GM12878 (cell line): ENCODE measurements at regions not wholly inside any gene's neighbourhood (a gene's known extent, or its start where the extent isn't known, plus 50 kb on each side); places are given as distances from the start of the nearest gene placed in this dataset.

Experiments
- ATAC-seq: fragments of 200-7000 bp; cut with Tn5 transposase; 3 replicates; pipeline ENCODE4 v1.9.1; 2020; ENCODE audit warnings: mild to moderate bottlenecking, moderate library complexity
- BruUV-seq: library from RNA; stranded (reverse); fragments of 400-500 nt; replicated peaks from 2 replicates; lab custom pipeline; 2021; lab: Mats Ljungman, UMichigan
- CTCF ChIA-PET: fragments of 300-600 bp; sonication (Branson Sonifier 250); formaldehyde crosslinking; extraction: SDS; loops from one replicate; lab custom pipeline; 2021; ENCODE audit warnings: inconsistent platforms; lab: Yijun Ruan, JAX
- POLR2A ChIA-PET: fragments of 350-600 bp; formaldehyde crosslinking; extraction: SDS; loops from one replicate; lab custom pipeline; 2021; ENCODE audit warnings: inconsistent platforms; lab: Charles Lee
- RAD21 ChIA-PET: fragments of 300-600 bp; sonication (Branson Sonifier 250); formaldehyde crosslinking; loops from one replicate; lab custom pipeline; 2023; ENCODE audit warnings: antibody characterized with exemption; ENCODE audit not compliant: unreplicated experiment; lab: Charles Lee
- SMC1A ChIA-PET: fragments of 300-600 bp; sonication (Branson Sonifier 250); formaldehyde crosslinking; loops from one replicate; lab custom pipeline; 2023; ENCODE audit not compliant: unreplicated experiment, uncharacterized antibody; lab: Charles Lee
- DNase-seq: peaks from one replicate; pipeline ENCODE4 v3.0.0-alpha.2; 2011; ENCODE audit warnings: low read depth, low spot score
- FAIRE-seq: peaks from 3 replicates; lab custom pipeline; 2011; peaks lifted over from hg19 to GRCh38; lab: Jason Lieb, UNC
- H2AFZ ChIP-seq: 2 replicates; pipeline ENCODE4 v1.6.0; 2011; ENCODE audit warnings: low read depth, low read length, control low read depth; ENCODE audit not compliant: control insufficient read depth
- H3K27ac ChIP-seq: 2 replicates; pipeline ENCODE4 v1.5.1; 2011; ENCODE audit warnings: control low read depth; ENCODE audit not compliant: control insufficient read depth, insufficient read depth
- H3K27me3 ChIP-seq, 2 experiments: replicated peaks in 1 of 2; 2 replicates each; pipeline versions ENCODE4 v1.6.0 to v1.6.1; 2011; ENCODE audit warnings: low read length in 1 of 2; ENCODE audit not compliant: control insufficient read depth in 2 of 2, insufficient read depth in 2 of 2
- H3K36me3 ChIP-seq, 2 experiments: 2 replicates each; pipeline ENCODE4 v1.5.1; 2011; ENCODE audit warnings: low read length in 1 of 2; ENCODE audit not compliant: control insufficient read depth in 2 of 2, insufficient read depth in 2 of 2
- H3K4me1 ChIP-seq: 2 replicates; pipeline ENCODE4 v1.6.1; 2011; ENCODE audit warnings: mild to moderate bottlenecking, low read length, moderate library complexity, mixed read lengths; ENCODE audit not compliant: control insufficient read depth, insufficient read depth
- H3K4me2 ChIP-seq: 2 replicates; pipeline ENCODE4 v1.6.0; 2011; ENCODE audit warnings: control low read depth; ENCODE audit not compliant: control insufficient read depth, insufficient read depth
- H3K4me3 ChIP-seq: fragments of 200-600 bp; sonication (generic); 2 replicates; pipeline ENCODE4 v1.5.1; 2016
- H3K79me2 ChIP-seq: 2 replicates; pipeline ENCODE4 v1.6.0; 2011; ENCODE audit warnings: low read length; ENCODE audit not compliant: control insufficient read depth, insufficient read depth
- H3K9ac ChIP-seq: 2 replicates; pipeline ENCODE4 v1.8.0; 2011; ENCODE audit warnings: low read length, control low read depth, mixed read lengths; ENCODE audit not compliant: control insufficient read depth, insufficient read depth
- H3K9me3 ChIP-seq: replicated peaks from 3 replicates; pipeline ENCODE4 v1.5.1; 2011; ENCODE audit warnings: mild to moderate bottlenecking, low read length; ENCODE audit not compliant: control insufficient read depth, insufficient read depth
- H4K20me1 ChIP-seq: 2 replicates; pipeline ENCODE4 v1.6.0; 2011; ENCODE audit not compliant: control insufficient read depth, insufficient read depth
- CEBPB ChIP-seq, 2 experiments: fragments of 150-350 bp in 1 of 2; IDR thresholded peaks; 2 replicates each; pipeline ENCODE4 v1.6.1; 2012 to 2014; ENCODE audit warnings: low read depth in 2 of 2, low read length in 2 of 2, borderline replicate concordance in 1 of 2, inconsistent platforms in 1 of 2
- CHD2 ChIP-seq: IDR thresholded peaks from 2 replicates; pipeline ENCODE4 v1.6.1; 2011; ENCODE audit warnings: low read depth, low read length, improper control_type of control experiment, borderline replicate concordance
- CREB1 ChIP-seq: IDR thresholded peaks from 2 replicates; pipeline ENCODE4 v1.6.1; 2012; ENCODE audit warnings: low read depth, mild to moderate bottlenecking, inconsistent platforms
- CREM ChIP-seq: IDR thresholded peaks from 2 replicates; pipeline ENCODE4 v1.6.1; 2014; ENCODE audit warnings: antibody characterized with exemption, low read depth
- GABPA ChIP-seq: IDR thresholded peaks from 2 replicates; pipeline ENCODE4 v1.6.1; 2014; ENCODE audit warnings: antibody characterized with exemption, low read depth, mild to moderate bottlenecking, inconsistent platforms
- MAX ChIP-seq: IDR thresholded peaks from 2 replicates; pipeline ENCODE4 v1.6.1; 2012; ENCODE audit warnings: low read depth, low read length, improper control_type of control experiment
- NFXL1 ChIP-seq: fragments of 450-650 bp; IDR thresholded peaks from 2 replicates; pipeline ENCODE4 v1.6.1; 2017; ENCODE audit warnings: antibody characterized with exemption, mild to moderate bottlenecking, borderline replicate concordance
- RUNX3 ChIP-seq: IDR thresholded peaks from 2 replicates; pipeline ENCODE4 v1.6.1; 2012; ENCODE audit warnings: low read length, inconsistent platforms
- SIN3A ChIP-seq: IDR thresholded peaks from 2 replicates; pipeline ENCODE4 v1.6.1; 2012; ENCODE audit warnings: low read depth, low read length, improper control_type of control experiment
- ZNF217 ChIP-seq: fragments of 450-650 bp; IDR thresholded peaks from 2 replicates; pipeline ENCODE4 v1.6.1; 2017; ENCODE audit warnings: antibody characterized with exemption, mild to moderate bottlenecking
- in situ Hi-C: fragments of 300-500 bp; cut with MboI; formaldehyde crosslinking; loops from 9 replicates; pipeline ENCODE4 v1.14.3; 2018; ENCODE audit warnings: mixed read lengths
- intact Hi-C: fragments of 100-400 bp; cut with micrococcal nuclease; formaldehyde crosslinking; loops from one replicate; pipeline ENCODE4 v1.14.2; 2022; ENCODE audit not compliant: unreplicated experiment
- TF ChIP-seq, protein P1 (sequence below): IDR thresholded peaks from 2 replicates; pipeline ENCODE4 v1.6.1; 2012; ENCODE audit warnings: mild to moderate bottlenecking, low read depth, low read length
- TF ChIP-seq, protein P2 (sequence below): fragments of 450-650 bp; IDR thresholded peaks from 2 replicates; pipeline ENCODE4 v1.6.1; 2017; ENCODE audit warnings: mild to moderate bottlenecking, moderate library complexity
- TF ChIP-seq, protein P3 (sequence below): IDR thresholded peaks from 2 replicates; pipeline ENCODE4 v1.6.1; 2011; ENCODE audit warnings: borderline replicate concordance, low read depth, mild to moderate bottlenecking, moderate library complexity, low read length; ENCODE audit not compliant: insufficient read depth, poor library complexity, severe bottlenecking

- TF ChIP-seq, protein P1, sequence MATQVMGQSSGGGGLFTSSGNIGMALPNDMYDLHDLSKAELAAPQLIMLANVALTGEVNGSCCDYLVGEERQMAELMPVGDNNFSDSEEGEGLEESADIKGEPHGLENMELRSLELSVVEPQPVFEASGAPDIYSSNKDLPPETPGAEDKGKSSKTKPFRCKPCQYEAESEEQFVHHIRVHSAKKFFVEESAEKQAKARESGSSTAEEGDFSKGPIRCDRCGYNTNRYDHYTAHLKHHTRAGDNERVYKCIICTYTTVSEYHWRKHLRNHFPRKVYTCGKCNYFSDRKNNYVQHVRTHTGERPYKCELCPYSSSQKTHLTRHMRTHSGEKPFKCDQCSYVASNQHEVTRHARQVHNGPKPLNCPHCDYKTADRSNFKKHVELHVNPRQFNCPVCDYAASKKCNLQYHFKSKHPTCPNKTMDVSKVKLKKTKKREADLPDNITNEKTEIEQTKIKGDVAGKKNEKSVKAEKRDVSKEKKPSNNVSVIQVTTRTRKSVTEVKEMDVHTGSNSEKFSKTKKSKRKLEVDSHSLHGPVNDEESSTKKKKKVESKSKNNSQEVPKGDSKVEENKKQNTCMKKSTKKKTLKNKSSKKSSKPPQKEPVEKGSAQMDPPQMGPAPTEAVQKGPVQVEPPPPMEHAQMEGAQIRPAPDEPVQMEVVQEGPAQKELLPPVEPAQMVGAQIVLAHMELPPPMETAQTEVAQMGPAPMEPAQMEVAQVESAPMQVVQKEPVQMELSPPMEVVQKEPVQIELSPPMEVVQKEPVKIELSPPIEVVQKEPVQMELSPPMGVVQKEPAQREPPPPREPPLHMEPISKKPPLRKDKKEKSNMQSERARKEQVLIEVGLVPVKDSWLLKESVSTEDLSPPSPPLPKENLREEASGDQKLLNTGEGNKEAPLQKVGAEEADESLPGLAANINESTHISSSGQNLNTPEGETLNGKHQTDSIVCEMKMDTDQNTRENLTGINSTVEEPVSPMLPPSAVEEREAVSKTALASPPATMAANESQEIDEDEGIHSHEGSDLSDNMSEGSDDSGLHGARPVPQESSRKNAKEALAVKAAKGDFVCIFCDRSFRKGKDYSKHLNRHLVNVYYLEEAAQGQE: no peak
These were observed 359.8 kb downstream of the LTN1 start (continued) for GRCh38 chr21:28632755-28633408.

DNA sequence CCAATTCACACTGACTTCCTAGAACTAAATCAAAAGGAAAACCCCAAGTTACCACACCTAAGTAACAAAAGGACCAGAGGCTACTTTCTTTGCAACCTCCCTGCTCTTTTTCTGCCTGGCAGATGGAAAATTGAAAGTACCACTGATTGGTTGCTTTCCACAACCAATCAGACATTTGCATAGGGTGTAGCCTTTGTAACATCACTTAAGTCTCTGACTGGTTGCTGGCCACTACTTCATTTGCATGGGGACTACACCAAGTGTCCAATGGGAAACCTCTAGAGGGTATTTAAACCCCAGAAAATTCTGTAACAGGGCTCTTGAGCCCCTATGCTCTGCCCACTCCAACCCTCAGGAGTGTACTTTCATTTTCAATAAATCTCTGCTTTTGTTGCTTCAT lies 365.0 kb downstream of the LTN1 start:
- DNase-seq (no peak), FAIRE-seq (no peak), ATAC-seq (no peak)
- Histone ChIP-seq H3K9me3 (no peaks in the 10 kb centered on the region), H3K9ac (no peak overlapping the region), H3K36me3 (no peaks in the 10 kb centered on the region), H2AFZ (no peak overlapping the region), H4K20me1 (no peaks in the 10 kb centered on the region), H3K4me2 (no peak overlapping the region), H3K27ac (no peak overlapping the region), H3K4me1 (no peaks in the 10 kb centered on the region), H3K4me3 (no peak overlapping the region), H3K79me2 (no peaks in the 10 kb centered on the region), H3K27me3 (no peaks in the 10 kb centered on the region)
- SMC1A ChIA-PET: no interaction called here
- RAD21 ChIA-PET: no interaction called here
- in situ Hi-C loops: no loop called here
- POLR2A ChIA-PET: no interaction called here
- CTCF ChIA-PET: no interaction called here
- intact Hi-C loops: no loop called here
- no TSS peak for BruUV-seq
- TF ChIP-seq MAX (no peak), CREB1 (no peak), CHD2 (no peak), ZNF217 (no peak), CREM (no peak), RUNX3 (no peak), NFXL1 (no peak), SIN3A (no peak), GABPA (no peak), CEBPB (IDR thresholded peaks at IDR 0.05; ENCODE audit: borderline replicate concordance in 1 of 2, low read depth in 2 of 2, low read length in 2 of 2) (no peak)
- TF ChIP-seq, protein P2, sequence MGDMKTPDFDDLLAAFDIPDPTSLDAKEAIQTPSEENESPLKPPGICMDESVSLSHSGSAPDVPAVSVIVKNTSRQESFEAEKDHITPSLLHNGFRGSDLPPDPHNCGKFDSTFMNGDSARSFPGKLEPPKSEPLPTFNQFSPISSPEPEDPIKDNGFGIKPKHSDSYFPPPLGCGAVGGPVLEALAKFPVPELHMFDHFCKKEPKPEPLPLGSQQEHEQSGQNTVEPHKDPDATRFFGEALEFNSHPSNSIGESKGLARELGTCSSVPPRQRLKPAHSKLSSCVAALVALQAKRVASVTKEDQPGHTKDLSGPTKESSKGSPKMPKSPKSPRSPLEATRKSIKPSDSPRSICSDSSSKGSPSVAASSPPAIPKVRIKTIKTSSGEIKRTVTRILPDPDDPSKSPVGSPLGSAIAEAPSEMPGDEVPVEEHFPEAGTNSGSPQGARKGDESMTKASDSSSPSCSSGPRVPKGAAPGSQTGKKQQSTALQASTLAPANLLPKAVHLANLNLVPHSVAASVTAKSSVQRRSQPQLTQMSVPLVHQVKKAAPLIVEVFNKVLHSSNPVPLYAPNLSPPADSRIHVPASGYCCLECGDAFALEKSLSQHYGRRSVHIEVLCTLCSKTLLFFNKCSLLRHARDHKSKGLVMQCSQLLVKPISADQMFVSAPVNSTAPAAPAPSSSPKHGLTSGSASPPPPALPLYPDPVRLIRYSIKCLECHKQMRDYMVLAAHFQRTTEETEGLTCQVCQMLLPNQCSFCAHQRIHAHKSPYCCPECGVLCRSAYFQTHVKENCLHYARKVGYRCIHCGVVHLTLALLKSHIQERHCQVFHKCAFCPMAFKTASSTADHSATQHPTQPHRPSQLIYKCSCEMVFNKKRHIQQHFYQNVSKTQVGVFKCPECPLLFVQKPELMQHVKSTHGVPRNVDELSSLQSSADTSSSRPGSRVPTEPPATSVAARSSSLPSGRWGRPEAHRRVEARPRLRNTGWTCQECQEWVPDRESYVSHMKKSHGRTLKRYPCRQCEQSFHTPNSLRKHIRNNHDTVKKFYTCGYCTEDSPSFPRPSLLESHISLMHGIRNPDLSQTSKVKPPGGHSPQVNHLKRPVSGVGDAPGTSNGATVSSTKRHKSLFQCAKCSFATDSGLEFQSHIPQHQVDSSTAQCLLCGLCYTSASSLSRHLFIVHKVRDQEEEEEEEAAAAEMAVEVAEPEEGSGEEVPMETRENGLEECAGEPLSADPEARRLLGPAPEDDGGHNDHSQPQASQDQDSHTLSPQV: no peak
- TF ChIP-seq, protein P3, sequence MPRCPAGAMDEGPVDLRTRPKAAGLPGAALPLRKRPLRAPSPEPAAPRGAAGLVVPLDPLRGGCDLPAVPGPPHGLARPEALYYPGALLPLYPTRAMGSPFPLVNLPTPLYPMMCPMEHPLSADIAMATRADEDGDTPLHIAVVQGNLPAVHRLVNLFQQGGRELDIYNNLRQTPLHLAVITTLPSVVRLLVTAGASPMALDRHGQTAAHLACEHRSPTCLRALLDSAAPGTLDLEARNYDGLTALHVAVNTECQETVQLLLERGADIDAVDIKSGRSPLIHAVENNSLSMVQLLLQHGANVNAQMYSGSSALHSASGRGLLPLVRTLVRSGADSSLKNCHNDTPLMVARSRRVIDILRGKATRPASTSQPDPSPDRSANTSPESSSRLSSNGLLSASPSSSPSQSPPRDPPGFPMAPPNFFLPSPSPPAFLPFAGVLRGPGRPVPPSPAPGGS: no peak
